Peyer's patch (tissue), 4 donors: ENCODE measurements at regions not wholly inside any gene's neighbourhood (a gene's known extent, or its start where the extent isn't known, plus 50 kb on each side); places are given as distances from the start of the nearest gene placed in this dataset.
"Not testable (repeated sequence)": the region's sequence is repeated elsewhere in the genome, so short reads cannot be mapped to it uniquely, and the experiment has no call there.

Experiments
- POLR2A ChIP-seq, 2 donors: fragments of 450-650 bp; IDR thresholded peaks; one replicate each; pipeline ENCODE4 v1.5.1; 2017; ENCODE audit warnings: antibody characterized with exemption in 2 of 2, mild to moderate bottlenecking in 2 of 2, moderate library complexity in 2 of 2
- TF ChIP-seq, protein P1 (sequence below), 6 experiments: fragments of 450-650 bp in 4 of 6; fragments of 200-600 bp in 2 of 6; sonication (generic) in 1 of 6; IDR thresholded peaks; one replicate each; pipeline ENCODE4 v1.5.1; 2017 to 2019; ENCODE audit warnings: antibody characterized with exemption in 6 of 6, mild to moderate bottlenecking in 3 of 6, moderate library complexity in 1 of 6

DNA sequence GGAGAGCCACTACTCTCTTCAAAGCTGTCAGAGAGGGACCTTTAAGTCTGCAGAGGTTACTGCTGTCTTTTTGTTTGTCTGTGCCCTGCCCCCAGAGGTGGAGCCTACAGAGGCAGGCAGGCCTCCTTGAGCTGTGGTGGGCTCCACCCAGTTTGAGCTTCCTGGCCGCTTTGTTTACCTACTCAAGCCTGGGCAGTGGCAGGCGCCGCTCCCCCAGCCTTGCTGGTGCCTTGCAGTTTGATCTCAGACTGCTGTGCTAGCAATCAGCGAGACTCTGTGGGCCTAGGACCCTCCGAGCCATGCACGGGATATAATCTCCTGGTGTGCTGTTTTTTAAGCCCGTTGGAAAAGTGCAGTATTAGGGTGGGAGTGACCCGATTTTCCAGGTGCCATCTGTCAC is 550.7 kb downstream of the RPL10L start:
- TF ChIP-seq, protein P1, sequence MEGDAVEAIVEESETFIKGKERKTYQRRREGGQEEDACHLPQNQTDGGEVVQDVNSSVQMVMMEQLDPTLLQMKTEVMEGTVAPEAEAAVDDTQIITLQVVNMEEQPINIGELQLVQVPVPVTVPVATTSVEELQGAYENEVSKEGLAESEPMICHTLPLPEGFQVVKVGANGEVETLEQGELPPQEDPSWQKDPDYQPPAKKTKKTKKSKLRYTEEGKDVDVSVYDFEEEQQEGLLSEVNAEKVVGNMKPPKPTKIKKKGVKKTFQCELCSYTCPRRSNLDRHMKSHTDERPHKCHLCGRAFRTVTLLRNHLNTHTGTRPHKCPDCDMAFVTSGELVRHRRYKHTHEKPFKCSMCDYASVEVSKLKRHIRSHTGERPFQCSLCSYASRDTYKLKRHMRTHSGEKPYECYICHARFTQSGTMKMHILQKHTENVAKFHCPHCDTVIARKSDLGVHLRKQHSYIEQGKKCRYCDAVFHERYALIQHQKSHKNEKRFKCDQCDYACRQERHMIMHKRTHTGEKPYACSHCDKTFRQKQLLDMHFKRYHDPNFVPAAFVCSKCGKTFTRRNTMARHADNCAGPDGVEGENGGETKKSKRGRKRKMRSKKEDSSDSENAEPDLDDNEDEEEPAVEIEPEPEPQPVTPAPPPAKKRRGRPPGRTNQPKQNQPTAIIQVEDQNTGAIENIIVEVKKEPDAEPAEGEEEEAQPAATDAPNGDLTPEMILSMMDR (IDR thresholded peaks at IDR 0.05), result not testable (repeated sequence)
- not testable (repeated sequence) for TF ChIP-seq POLR2A (IDR thresholded peaks at IDR 0.05)
